ENCODE measurements at regions not wholly inside any gene's neighbourhood (a gene's known extent, or its start where the extent isn't known, plus 50 kb on each side); places are given as distances from the start of the nearest gene placed in this dataset.

- no peak for TF ChIP-seq CTCF (IDR thresholded peaks at IDR 0.05)
- TF ChIP-seq POLR2A (IDR thresholded peaks at IDR 0.05): no peak
Observed at GRCh38 chr10:70963271-70963670, 74.9 kb upstream of the PCBD1 start.
